PC-9 (cell line): ENCODE measurements at regions not wholly inside any gene's neighbourhood (a gene's known extent, or its start where the extent isn't known, plus 50 kb on each side); places are given as distances from the start of the nearest gene placed in this dataset.

Experiments
- BruUV-seq: library from RNA; stranded (reverse); fragments of 400-500 nt; replicated peaks from 2 replicates; lab custom pipeline; 2021; lab: Mats Ljungman, UMichigan
- CTCF ChIA-PET: fragments of 300-600 bp; sonication (Branson Sonifier 250); formaldehyde crosslinking; loops from one replicate; lab custom pipeline; 2022; ENCODE audit warnings: antibody characterized with exemption; lab: Charles Lee
- POLR2A ChIA-PET: fragments of 300-600 bp; sonication (Branson Sonifier 250); formaldehyde crosslinking; loops from one replicate; lab custom pipeline; 2022; ENCODE audit warnings: antibody characterized with exemption; ENCODE audit not compliant: unreplicated experiment; lab: Charles Lee
- DNase-seq, 2 experiments: peaks; one replicate each; pipeline versions ENCODE4 v3.0.0 to v3.0.0-alpha.2; 2015 to 2022; ENCODE audit warnings: mixed read lengths in 1 of 2
- H2AFZ ChIP-seq: fragments of 200-600 bp; sonication (generic); 2 replicates; pipeline ENCODE4 v1.8.1; 2017; ENCODE audit warnings: antibody characterized with exemption
- H3F3A ChIP-seq: fragments of 200-600 bp; sonication (generic); 2 replicates; pipeline ENCODE4 v1.8.1; 2017; ENCODE audit warnings: antibody characterized with exemption, mild to moderate bottlenecking, low read depth; ENCODE audit not compliant: insufficient read depth
- H3K27ac ChIP-seq: fragments of 200-600 bp; sonication (generic); 2 replicates; pipeline ENCODE4 v1.6.1; 2016; ENCODE audit warnings: mixed run types
- H3K27me3 ChIP-seq: fragments of 200-600 bp; sonication (generic); 2 replicates; pipeline ENCODE4 v1.6.1; 2016; ENCODE audit warnings: low read depth, mixed run types; ENCODE audit not compliant: insufficient read depth
- H3K36me3 ChIP-seq: fragments of 200-600 bp; sonication (generic); 2 replicates; pipeline ENCODE4 v1.6.1; 2016; ENCODE audit warnings: low read depth, mixed run types
- H3K4me1 ChIP-seq: fragments of 200-600 bp; sonication (generic); replicated peaks from 2 replicates; pipeline ENCODE4 v1.6.1; 2016; ENCODE audit warnings: mixed run types; ENCODE audit not compliant: insufficient read depth
- H3K4me2 ChIP-seq: fragments of 200-600 bp; sonication (generic); 2 replicates; pipeline ENCODE4 v1.6.1; 2017; ENCODE audit warnings: mixed run types
- H3K4me3 ChIP-seq: fragments of 200-600 bp; sonication (generic); 2 replicates; pipeline ENCODE4 v1.6.1; 2016; ENCODE audit warnings: mixed run types
- H3K79me2 ChIP-seq: fragments of 200-600 bp; sonication (generic); 2 replicates; pipeline ENCODE4 v1.6.1; 2017; ENCODE audit warnings: low read depth, mixed run types
- H3K9me2 ChIP-seq: fragments of 200-600 bp; sonication (generic); 2 replicates; pipeline ENCODE4 v1.8.1; 2017; ENCODE audit warnings: mild to moderate bottlenecking; ENCODE audit not compliant: insufficient read depth
- H3K9me3 ChIP-seq: fragments of 200-600 bp; sonication (generic); 2 replicates; pipeline ENCODE4 v1.8.1; 2016; ENCODE audit warnings: low read depth; ENCODE audit not compliant: insufficient read depth
- H4K20me1 ChIP-seq: fragments of 200-600 bp; sonication (generic); 2 replicates; pipeline ENCODE4 v1.8.1; 2017; ENCODE audit not compliant: insufficient read depth
- EZH2 ChIP-seq: fragments of 200-600 bp; sonication (generic); IDR thresholded peaks from 2 replicates; pipeline ENCODE4 v1.8.0; 2017; ENCODE audit warnings: antibody characterized with exemption, low read depth
- intact Hi-C: fragments of 100-400 bp; cut with micrococcal nuclease; formaldehyde crosslinking; loops from one replicate; pipeline ENCODE4 v1.10.0; 2022; ENCODE audit not compliant: unreplicated experiment
- TF ChIP-seq, protein P1 (sequence below): fragments of 200-600 bp; sonication (generic); conservative IDR thresholded peaks from 2 replicates; pipeline ENCODE4 v1.6.1; 2017; ENCODE audit warnings: mixed run types, antibody characterized with exemption, mild to moderate bottlenecking, moderate library complexity

DNA sequence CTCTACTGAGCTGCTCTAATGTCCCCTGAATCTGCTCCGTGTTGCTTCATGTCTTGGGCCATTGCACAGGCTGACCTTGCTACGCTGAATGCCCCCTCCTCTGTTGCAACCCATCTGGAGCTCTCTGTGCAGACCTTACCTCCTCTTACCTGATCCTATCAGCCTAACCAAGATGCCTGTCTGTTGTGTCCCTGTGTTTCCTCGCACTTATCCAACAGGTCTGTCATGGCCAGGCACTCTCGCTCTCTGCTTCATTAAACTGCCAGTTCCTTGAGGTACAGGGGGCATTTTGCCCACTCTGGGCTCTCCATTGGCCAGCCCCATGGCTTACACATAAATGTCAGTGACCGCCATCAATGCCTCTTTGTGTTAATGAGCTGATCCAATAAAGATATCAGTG is 277.7 kb upstream of the TSHZ3 start:
- no peaks in the 10 kb centered on the region for H3F3A ChIP-seq
- H3K9me2 ChIP-seq = no peaks in the 10 kb centered on the region
- DNase-seq = no peak
- POLR2A ChIA-PET = no interaction called here
- H4K20me1 ChIP-seq = no peaks in the 10 kb centered on the region
- H3K9me3 ChIP-seq = no peaks in the 10 kb centered on the region
- no peak overlapping the region for H3K4me3 ChIP-seq
- H3K27me3 ChIP-seq = peaks cover 50% of the 10 kb centered on the region
- H2AFZ ChIP-seq = no peak overlapping the region
- H3K27ac ChIP-seq = no peak overlapping the region
- no peaks in the 10 kb centered on the region for H3K79me2 ChIP-seq
- intact Hi-C loops = no loop called here
- no peaks in the 10 kb centered on the region for H3K36me3 ChIP-seq
- TF ChIP-seq, protein P1, sequence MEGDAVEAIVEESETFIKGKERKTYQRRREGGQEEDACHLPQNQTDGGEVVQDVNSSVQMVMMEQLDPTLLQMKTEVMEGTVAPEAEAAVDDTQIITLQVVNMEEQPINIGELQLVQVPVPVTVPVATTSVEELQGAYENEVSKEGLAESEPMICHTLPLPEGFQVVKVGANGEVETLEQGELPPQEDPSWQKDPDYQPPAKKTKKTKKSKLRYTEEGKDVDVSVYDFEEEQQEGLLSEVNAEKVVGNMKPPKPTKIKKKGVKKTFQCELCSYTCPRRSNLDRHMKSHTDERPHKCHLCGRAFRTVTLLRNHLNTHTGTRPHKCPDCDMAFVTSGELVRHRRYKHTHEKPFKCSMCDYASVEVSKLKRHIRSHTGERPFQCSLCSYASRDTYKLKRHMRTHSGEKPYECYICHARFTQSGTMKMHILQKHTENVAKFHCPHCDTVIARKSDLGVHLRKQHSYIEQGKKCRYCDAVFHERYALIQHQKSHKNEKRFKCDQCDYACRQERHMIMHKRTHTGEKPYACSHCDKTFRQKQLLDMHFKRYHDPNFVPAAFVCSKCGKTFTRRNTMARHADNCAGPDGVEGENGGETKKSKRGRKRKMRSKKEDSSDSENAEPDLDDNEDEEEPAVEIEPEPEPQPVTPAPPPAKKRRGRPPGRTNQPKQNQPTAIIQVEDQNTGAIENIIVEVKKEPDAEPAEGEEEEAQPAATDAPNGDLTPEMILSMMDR = no peak
- no peak for TF ChIP-seq EZH2
- no TSS peak for BruUV-seq
- CTCF ChIA-PET = no interaction called here
- H3K4me1 ChIP-seq = no peaks in the 10 kb centered on the region
- H3K4me2 ChIP-seq = no peak overlapping the region

DNA sequence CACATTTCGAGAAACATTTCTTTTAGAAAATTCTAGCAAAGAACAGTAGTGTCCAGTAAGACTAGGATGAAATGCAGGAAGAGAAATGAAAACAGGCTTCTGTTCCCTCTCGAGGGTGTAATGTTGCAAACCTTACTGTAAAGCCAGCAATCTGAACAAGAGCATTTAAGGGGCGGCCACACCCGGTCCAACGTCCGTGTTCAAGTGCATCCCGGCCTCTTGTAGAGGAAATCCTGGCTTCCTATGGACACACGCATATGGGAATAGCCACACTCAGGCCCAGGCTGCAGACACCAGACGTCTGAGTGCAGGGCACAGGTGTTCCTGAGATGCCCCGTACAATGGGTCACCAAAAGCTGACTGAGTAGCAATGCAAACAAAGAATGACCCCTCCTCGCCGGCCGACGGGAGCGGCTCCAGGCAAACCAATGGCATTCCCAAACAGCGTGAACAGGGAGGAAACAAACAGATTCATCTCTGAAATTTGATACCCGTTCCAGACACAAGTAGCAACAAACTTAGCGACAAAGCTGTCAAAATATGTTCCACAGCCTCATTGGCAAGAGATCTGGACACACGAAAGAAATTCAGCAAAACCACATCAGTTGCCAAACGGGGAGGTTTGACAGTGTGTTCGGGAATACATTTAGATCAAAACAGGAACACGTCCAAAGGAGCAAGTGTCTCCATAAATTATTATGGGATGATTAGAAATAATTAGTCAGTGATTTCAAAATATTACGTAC is 278.6 kb upstream of the TSHZ3 start:
- Histone ChIP-seq H3K9me3 (no peaks in the 10 kb centered on the region), H3K36me3 (no peaks in the 10 kb centered on the region), H3F3A (no peaks in the 10 kb centered on the region), H3K4me3 (no peak overlapping the region), H3K9me2 (no peaks in the 10 kb centered on the region), H3K27ac (no peak overlapping the region), H4K20me1 (no peaks in the 10 kb centered on the region), H2AFZ (no peak overlapping the region), H3K79me2 (no peaks in the 10 kb centered on the region), H3K27me3 (peaks cover 59% of the 10 kb centered on the region), H3K4me1 (no peaks in the 10 kb centered on the region), H3K4me2 (no peak overlapping the region)
- ChIA-PET POLR2A (no interaction called here), CTCF (no interaction called here)
- intact Hi-C loops = no loop called here
- no peak for DNase-seq
- TF ChIP-seq EZH2 = no peak
- TF ChIP-seq, protein P1 = no peak
- no TSS peak for BruUV-seq

DNA sequence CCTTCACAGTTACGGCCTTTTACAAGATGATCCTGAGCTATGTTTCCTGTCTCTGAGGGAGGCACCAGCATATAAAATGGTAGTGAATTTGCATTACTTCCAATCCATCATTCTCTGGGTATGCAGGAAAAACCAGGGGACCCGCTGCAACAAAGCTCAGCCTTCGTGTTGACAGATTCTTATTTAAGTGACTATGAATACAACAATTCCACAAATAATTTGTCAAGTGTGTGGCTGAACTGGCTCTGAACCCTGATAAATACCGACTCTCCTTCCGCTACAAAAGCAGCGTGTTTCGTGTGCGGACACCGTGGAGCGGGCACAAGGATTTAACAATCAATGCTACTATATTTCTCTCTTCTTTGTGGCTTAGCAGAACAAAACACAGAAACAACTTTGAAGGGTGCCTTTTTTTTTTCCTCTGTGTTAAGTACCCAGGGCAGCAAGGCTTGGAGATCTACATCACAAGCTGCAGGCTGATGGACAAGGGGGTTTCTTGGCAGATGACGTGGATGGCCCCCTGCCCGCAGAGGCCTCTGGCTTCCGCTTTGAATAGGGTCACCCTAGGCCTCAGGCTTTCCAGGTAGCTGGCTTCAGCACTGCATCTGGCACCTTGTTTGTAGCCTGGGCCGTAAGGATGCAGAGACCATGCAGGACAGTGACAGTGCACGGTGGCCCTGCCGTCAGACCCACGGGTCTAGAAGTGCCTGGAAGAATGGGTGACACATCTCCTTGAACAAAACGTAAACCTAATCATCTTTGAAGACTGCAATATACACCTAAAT is 280.5 kb upstream of the TSHZ3 start:
- H3F3A ChIP-seq = no peaks in the 10 kb centered on the region
- H3K9me3 ChIP-seq = no peaks in the 10 kb centered on the region
- no peaks in the 10 kb centered on the region for H3K36me3 ChIP-seq
- ChIA-PET CTCF (no interaction called here), POLR2A (no interaction called here)
- no peak overlapping the region for H3K27ac ChIP-seq
- no peak overlapping the region for H2AFZ ChIP-seq
- no TSS peak for BruUV-seq
- intact Hi-C loops = no loop called here
- no peak for DNase-seq
- TF ChIP-seq, protein P1 = no peak
- TF ChIP-seq EZH2 = no peak
- no peak overlapping the region for H3K4me3 ChIP-seq
- H3K79me2 ChIP-seq = no peaks in the 10 kb centered on the region
- H3K4me2 ChIP-seq = no peak overlapping the region
- peaks cover 72% of the 10 kb centered on the region for H3K27me3 ChIP-seq
- no peaks in the 10 kb centered on the region for H3K9me2 ChIP-seq
- H4K20me1 ChIP-seq = no peaks in the 10 kb centered on the region
- no peaks in the 10 kb centered on the region for H3K4me1 ChIP-seq
